KMS-11 (cell line): ENCODE measurements at regions not wholly inside any gene's neighbourhood (a gene's known extent, or its start where the extent isn't known, plus 50 kb on each side); places are given as distances from the start of the nearest gene placed in this dataset.

ENCODE experiments used
- H2AFZ ChIP-seq: fragments of 200-600 bp; sonication (generic); 2 replicates; pipeline ENCODE4 v1.6.1; 2016; ENCODE audit warnings: antibody characterized with exemption, mixed run types, low read depth
- H3K27ac ChIP-seq: fragments of 200-600 bp; sonication (generic); 2 replicates; pipeline ENCODE4 v1.6.1; 2016; ENCODE audit warnings: mild to moderate bottlenecking, mixed run types
- H3K27me3 ChIP-seq: fragments of 200-600 bp; sonication (generic); 2 replicates; pipeline ENCODE4 v1.6.1; 2017; ENCODE audit warnings: mild to moderate bottlenecking, low read depth, mixed run types, moderate library complexity; ENCODE audit not compliant: insufficient read depth
- H3K36me3 ChIP-seq: fragments of 200-600 bp; sonication (generic); 2 replicates; pipeline ENCODE4 v1.6.1; 2017; ENCODE audit warnings: mild to moderate bottlenecking, mixed run types; ENCODE audit not compliant: insufficient read depth
- H3K4me1 ChIP-seq: fragments of 200-600 bp; sonication (generic); 2 replicates; pipeline ENCODE4 v1.6.1; 2016; ENCODE audit warnings: mild to moderate bottlenecking, low read depth, mixed run types; ENCODE audit not compliant: poor library complexity, severe bottlenecking
- H3K4me2 ChIP-seq: fragments of 200-600 bp; sonication (generic); 2 replicates; pipeline ENCODE4 v1.7.0; 2016; ENCODE audit warnings: mild to moderate bottlenecking, mixed run types
- H3K4me3 ChIP-seq: fragments of 200-600 bp; sonication (generic); IDR thresholded peaks from 2 replicates; pipeline ENCODE4 v1.6.1; 2017; ENCODE audit warnings: low read depth, low read length, mixed read lengths; ENCODE audit not compliant: insufficient read depth
- H3K79me2 ChIP-seq: fragments of 200-600 bp; sonication (generic); 2 replicates; pipeline ENCODE4 v1.6.1; 2016; ENCODE audit warnings: low read depth, mixed run types; ENCODE audit not compliant: insufficient read depth
- H3K9ac ChIP-seq: fragments of 200-600 bp; sonication (generic); 2 replicates; pipeline ENCODE4 v1.6.1; 2016; ENCODE audit warnings: mild to moderate bottlenecking, mixed run types
- H4K20me1 ChIP-seq: fragments of 200-600 bp; sonication (generic); 2 replicates; pipeline ENCODE4 v1.6.1; 2016; ENCODE audit warnings: mild to moderate bottlenecking, mixed run types; ENCODE audit not compliant: insufficient read depth
- CTCF ChIP-seq: fragments of 200-600 bp; sonication (generic); conservative IDR thresholded peaks from 2 replicates; pipeline ENCODE4 v1.6.1; 2017; ENCODE audit warnings: low read depth, mild to moderate bottlenecking, antibody characterized with exemption, low read length, moderate library complexity, mixed read lengths

GRCh38 chr21:41070284-41070683 is 97.7 kb upstream of the BACE2 start:
- H3K9ac ChIP-seq: no peak overlapping the region
- no peaks in the 10 kb centered on the region for H4K20me1 ChIP-seq
- no peaks in the 10 kb centered on the region for H3K4me1 ChIP-seq
- no peak overlapping the region for H3K4me3 ChIP-seq
- H2AFZ ChIP-seq: no peak overlapping the region
- H3K36me3 ChIP-seq: no peaks in the 10 kb centered on the region
- no peaks in the 10 kb centered on the region for H3K79me2 ChIP-seq
- H3K4me2 ChIP-seq: no peak overlapping the region
- H3K27me3 ChIP-seq: no peaks in the 10 kb centered on the region
- no peak for TF ChIP-seq CTCF
- no peak overlapping the region for H3K27ac ChIP-seq

GRCh38 chr21:41071258-41072171 is 96.4 kb upstream of the BACE2 start:
- H3K27me3 ChIP-seq: no peaks in the 10 kb centered on the region
- no peak for TF ChIP-seq CTCF

GRCh38 chr21:41073558-41073957 is 94.4 kb upstream of the BACE2 start:
- Histone ChIP-seq H3K27ac (no peak overlapping the region), H3K4me2 (no peak overlapping the region), H3K36me3 (no peaks in the 10 kb centered on the region), H3K9ac (no peak overlapping the region), H4K20me1 (no peaks in the 10 kb centered on the region), H3K4me3 (no peak overlapping the region), H3K4me1 (no peaks in the 10 kb centered on the region), H3K27me3 (no peaks in the 10 kb centered on the region), H3K79me2 (no peaks in the 10 kb centered on the region), H2AFZ (no peak overlapping the region)
- no peak for TF ChIP-seq CTCF

More at GRCh38 chr21:41071258-41072171, 96.4 kb upstream of the BACE2 start:
- Histone ChIP-seq H2AFZ (no peak overlapping the region), H4K20me1 (no peaks in the 10 kb centered on the region), H3K9ac (no peak overlapping the region), H3K27ac (no peak overlapping the region), H3K36me3 (no peaks in the 10 kb centered on the region), H3K4me3 (no peak overlapping the region), H3K4me1 (no peaks in the 10 kb centered on the region), H3K79me2 (no peaks in the 10 kb centered on the region), H3K4me2 (no peak overlapping the region)

- H3K4me3 ChIP-seq: no peak overlapping the region
- no peaks in the 10 kb centered on the region for H3K4me1 ChIP-seq
- no peak overlapping the region for H3K9ac ChIP-seq
- H3K27ac ChIP-seq: no peak overlapping the region
- no peaks in the 10 kb centered on the region for H3K36me3 ChIP-seq
- no peaks in the 10 kb centered on the region for H3K79me2 ChIP-seq
- no peaks in the 10 kb centered on the region for H4K20me1 ChIP-seq
- no peak for TF ChIP-seq CTCF
- no peaks in the 10 kb centered on the region for H3K27me3 ChIP-seq
- H3K4me2 ChIP-seq: no peak overlapping the region
- H2AFZ ChIP-seq: no peak overlapping the region
Measured at GRCh38 chr21:41074396-41075184, 93.4 kb upstream of the BACE2 start.
